ENCODE measurements at regions not wholly inside any gene's neighbourhood (a gene's known extent, or its start where the extent isn't known, plus 50 kb on each side); places are given as distances from the start of the nearest gene placed in this dataset.

- TF ChIP-seq CTCF (IDR thresholded peaks at IDR 0.05; ENCODE audit: low read depth, low read length) (no peak), POLR2A (IDR thresholded peaks at IDR 0.05; ENCODE audit: extremely low read depth, insufficient read length) (no peak)
These were observed 73.2 kb downstream of the ZIC4 start for GRCh38 chr3:147333098-147333497.
